GM21528 (cell line): ENCODE measurements at regions not wholly inside any gene's neighbourhood (a gene's known extent, or its start where the extent isn't known, plus 50 kb on each side); places are given as distances from the start of the nearest gene placed in this dataset.
"Not testable (repeated sequence)": the region's sequence is repeated elsewhere in the genome, so short reads cannot be mapped to it uniquely, and the experiment has no call there.

Source experiments
- ATAC-seq: cut with Tn5 transposase; IDR thresholded peaks from one replicate; pipeline ENCODE4 v1.9.1; 2021; ENCODE audit warnings: mild to moderate bottlenecking, moderate library complexity; ENCODE audit not compliant: unreplicated experiment, low FRiP score

GRCh38 chr16:87150262-87150661 lies 166.9 kb downstream of the C16orf95 start:
- ATAC-seq: no peak

GRCh38 chr16:87150681-87151280 lies 166.4 kb downstream of the C16orf95 start:
- ATAC-seq: no peak

DNA sequence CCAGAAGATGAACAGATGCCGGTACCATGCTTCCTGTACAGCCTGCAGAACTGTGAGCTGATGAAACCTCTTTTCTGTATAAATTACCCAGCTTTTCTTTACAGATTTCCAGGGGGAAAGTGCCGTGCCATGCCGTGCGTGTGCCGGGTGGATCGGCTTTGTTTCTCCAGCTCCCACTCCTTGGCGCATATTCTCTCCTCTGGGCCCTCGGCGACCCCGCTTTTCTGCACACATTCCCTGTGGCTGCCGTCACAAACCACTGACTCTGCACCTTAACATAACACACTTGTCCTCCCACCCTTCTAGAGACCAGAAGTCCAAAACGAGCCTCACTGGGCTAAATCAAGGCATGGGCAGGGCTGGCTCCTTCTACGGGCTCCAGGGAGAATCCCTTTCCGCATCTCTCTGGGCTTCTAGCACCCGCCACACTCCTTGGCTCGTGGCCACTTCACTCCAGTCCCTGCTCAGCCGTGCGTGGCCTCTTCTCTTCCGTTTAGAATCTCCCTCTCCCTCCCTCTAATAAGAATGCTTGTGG lies 164.9 kb downstream of the C16orf95 start:
- no peak for ATAC-seq

DNA sequence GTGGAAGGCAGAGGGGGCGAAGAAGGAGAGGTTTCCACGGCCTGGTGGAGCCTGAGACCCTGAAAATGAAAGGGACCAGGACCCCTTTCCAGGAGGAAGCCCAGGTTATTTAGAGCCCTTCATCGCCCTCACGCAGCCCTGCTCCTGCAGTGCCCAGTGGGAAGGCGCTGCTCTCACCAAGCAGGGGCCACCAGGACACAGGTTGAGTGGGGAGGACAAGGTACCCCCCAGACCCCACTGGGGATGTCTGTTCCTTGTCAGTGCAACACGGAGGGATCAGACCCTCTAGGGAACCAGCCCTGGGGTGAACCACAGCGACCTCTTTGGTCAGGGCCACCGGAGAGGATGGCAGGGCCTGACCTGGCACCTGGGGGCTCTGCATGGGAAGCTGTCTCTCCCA lies 163.9 kb downstream of the C16orf95 start:
- no peak for ATAC-seq

DNA sequence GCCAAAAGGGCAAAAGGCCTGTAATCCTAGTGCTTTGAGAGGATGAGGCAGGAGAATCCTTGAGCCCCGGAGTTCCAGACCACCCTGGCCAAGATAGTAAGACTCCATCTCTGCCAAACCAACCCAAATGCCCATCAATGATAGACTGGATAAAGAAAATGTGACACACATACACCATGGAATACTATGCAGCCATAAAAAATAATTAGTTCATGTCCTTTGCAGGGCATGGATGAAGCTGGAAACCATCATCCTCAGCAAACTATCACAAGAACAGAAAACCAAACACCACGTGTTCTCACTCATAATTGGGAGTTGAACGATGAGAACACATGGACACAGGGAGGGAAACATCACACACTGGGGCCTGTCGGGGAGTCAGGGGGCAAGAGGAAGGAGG lies 161.9 kb downstream of the C16orf95 start:
- not testable (repeated sequence) for ATAC-seq

DNA sequence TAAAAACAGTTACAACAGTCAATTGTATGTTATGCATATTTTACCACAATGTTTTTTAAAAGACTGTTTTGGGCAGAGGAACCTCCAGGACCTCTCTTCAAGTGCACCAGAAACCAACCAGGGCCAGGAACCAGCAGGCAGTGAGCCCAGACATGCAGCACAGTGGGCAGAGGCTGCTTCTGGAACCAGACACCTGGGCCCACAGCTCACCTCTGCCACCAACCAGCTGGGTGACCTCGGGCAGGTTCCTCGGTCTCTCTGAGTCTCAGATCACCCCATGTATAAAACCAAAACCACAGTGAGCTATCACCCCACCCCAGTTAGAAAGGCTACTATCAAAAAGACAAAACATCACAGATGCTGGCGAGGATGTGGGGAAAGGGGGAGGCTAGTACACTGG lies 161.0 kb downstream of the C16orf95 start:
- no peak for ATAC-seq

DNA sequence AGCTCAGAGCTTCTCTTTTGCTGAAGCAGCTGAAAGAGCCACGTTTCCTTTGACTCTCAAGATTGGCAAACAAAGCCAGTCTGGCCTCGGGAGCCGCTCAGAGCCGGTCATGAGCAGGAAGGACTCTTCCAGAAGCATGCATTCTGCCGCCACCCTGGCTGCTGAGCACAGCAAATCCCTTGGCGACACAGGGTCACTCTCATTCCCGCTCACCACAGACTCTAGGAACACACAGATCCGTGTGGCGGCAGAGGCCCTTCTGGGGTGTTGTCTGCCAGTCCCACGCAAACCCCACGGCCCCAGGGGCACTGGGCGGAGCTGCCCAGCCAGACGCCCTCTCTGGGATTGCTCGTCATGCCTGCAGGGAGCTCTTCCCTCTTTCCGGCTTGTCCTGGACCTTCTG lies 157.0 kb downstream of the C16orf95 start:
- ATAC-seq: no peak

GRCh38 chr16:87160701-87161337 lies 156.4 kb downstream of the C16orf95 start:
- ATAC-seq: no peak

DNA sequence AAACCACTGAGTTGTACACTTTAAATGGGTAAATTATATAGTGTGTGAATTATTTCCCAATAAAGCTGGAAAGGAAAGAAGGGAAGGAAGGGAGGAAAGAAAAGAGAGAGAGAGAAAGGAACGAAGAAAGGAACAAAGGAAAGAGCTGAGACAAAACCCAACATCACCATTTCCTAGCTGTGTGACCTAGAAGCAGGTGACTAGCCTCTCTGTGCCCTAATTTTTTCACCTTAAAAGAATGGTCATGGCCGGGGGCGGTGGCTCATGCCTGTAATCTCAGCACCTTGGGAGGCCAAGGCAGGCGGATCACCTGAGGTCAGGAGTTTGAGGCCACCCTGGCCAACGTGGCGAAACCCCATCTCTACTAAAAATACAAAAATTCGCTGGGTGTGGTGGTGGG lies 155.8 kb downstream of the C16orf95 start:
- not testable (repeated sequence) for ATAC-seq

DNA sequence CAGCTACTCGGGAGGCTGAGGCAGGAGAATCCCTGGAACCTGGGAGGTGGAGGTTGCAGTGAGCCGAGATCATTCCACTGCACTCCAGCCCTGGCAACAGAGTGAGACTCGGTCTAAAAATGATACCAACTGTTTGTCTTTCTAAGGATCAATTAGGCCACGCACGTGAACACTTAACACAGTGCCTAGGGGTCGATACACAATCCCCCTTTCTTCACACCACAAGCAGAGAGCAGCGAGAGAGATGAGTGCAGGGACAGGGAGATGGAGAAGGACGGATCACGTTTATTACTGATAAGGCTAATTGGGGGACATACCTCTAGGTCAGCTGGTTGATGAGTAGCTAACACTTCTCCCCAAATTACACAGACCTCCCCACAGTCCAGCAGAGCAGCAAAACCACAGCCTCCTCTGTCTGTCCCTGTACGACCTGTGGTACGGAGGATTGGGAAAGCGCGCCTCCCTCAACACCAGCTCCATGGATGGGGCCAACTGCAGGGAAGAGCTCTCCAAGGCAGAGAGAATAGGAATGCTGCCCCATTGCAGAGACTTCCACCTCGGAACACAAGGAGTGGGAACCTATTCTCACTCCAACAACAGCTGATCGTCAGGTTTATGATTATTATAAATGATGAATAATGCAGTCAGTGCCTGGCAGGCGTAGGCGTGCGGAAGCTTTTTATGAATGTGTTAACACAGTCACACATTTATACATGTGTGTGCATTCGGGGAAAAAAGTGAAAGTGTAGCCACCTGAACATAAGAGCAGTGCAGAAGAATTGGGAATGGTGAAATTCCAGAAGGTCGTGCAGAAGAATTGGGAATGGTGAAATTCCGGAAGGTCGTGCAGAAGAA lies 155.1 kb downstream of the C16orf95 start:
- no peak for ATAC-seq

DNA sequence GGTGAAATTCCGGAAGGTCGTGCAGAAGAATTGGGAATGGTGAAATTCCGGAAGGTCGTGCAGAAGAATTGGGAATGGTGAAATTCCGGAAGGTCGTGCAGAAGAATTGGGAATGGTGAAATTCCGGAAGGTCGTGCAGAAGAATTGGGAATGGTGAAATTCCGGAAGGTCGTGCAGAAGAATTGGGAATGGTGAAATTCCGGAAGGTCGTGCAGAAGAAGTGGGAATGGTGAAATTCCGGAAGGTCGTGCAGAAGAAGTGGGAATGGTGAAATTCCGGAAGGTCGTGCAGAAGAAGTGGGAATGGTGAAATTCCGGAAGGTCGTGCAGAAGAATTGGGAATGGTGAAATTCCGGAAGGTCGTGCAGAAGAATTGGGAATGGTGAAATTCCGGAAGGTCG lies 154.4 kb downstream of the C16orf95 start:
- ATAC-seq: not testable (repeated sequence)

GRCh38 chr16:87163637-87164036 lies 153.6 kb downstream of the C16orf95 start:
- ATAC-seq: no peak

GRCh38 chr16:87165151-87165550 lies 152.0 kb downstream of the C16orf95 start:
- no peak for ATAC-seq

- ATAC-seq: no peak
Measured at GRCh38 chr16:87165885-87166284, 151.3 kb downstream of the C16orf95 start.

DNA sequence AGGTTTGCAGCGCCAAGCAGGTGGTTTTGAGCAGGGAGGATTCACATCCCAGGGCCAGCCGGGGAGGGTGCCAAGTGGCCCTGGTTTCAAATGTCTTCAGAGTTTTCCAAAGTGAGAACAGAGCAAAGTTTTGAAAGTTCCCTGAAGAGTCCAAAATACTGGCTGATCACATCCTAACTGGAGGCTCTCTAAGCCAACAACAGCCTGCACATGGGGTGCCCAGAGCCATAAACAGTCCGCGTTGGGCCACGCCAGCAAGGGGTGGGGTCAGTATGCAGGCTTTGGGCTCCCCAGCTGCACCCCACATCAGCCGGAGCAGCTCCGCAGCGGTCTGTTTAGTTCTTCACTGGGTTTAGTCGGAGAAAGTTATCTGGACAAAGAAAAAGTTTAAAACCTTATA lies 150.9 kb downstream of the C16orf95 start:
- no peak for ATAC-seq

DNA sequence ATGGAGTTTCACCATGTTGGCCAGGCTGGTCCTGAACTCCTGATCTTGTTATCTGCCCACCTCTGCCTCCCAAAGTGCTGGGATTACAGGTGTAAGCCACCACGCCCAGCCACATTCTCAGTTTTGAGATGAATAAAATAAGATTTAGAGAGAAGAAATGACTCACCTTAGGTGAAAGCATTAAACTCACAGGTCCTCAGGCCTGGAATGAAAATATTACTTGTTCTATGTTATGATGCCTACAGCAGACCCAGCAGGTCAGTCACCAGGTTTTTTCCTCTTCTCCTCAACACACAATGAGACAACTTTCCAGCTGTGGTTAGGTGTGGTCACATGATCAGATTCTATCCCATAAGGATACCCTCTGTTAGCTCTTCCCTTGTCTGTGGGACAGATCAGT lies 150.3 kb downstream of the C16orf95 start:
- ATAC-seq: no peak

DNA sequence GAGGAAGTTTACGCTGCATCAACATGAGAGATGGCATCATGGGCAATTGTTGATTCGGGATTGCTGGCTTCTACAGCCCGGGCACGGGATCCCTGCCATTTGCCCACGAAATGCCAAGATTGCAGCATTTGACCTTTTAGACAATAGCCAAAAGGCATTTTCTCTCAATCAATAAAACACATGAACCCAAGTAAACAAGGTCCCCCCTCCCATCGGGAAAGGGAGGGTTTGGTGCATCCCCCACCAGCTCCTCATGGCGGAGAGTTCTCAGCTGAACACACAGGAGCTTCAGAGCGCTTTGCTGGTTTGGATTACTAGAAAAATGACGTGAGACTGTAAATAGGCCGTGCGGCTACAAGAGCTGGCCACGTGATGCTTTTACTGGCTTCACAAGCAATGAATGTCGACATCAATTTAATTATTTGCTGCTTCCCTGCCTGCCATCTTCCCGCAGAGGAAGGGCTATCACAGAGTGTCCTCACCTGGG lies 147.6 kb downstream of the C16orf95 start:
- no peak for ATAC-seq

- ATAC-seq: no peak
Measured at GRCh38 chr16:87170310-87170709, 146.9 kb downstream of the C16orf95 start.

DNA sequence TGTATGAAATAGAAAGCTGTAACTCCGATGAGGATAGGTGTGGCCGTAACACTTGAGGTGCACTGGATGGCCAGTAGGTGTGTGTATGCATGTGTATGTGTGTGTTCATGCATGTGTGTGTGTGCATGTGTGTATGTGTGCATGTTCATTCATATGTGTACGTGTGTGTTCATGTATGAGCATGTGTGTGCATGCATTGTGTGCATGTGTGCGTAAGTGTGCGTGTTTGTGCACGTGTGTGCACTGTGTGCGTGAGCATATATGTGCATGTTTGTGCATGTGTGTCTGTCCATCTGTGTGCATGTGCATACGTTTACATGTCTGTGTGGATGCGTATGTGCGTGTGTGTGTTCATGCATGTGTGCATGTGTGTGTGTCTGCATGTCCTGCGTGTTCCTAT lies 145.5 kb downstream of the C16orf95 start:
- no peak for ATAC-seq

DNA sequence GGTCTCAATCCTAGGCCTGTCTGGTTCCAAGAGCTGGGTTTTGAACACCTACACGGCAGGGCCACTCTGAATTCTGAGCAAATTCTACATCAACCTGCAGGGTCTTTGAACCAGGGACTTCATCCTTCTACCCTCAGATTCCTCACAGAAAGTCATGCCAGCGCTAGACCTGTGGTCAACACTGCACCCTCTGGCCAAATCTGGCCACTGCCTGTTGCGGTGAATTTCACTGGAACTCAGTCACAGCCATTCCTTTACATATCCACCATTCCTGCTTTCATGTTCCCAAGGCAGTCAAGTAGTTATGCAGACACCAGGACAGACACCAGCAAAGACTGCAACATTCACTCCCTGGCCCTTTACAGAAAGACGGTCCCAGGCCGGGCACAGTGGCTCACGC lies 144.6 kb downstream of the C16orf95 start:
- no peak for ATAC-seq

- ATAC-seq: no peak
Measured at GRCh38 chr16:87173294-87173893, 143.8 kb downstream of the C16orf95 start.
